ENCODE measurements at regions not wholly inside any gene's neighbourhood (a gene's known extent, or its start where the extent isn't known, plus 50 kb on each side); places are given as distances from the start of the nearest gene placed in this dataset.

- no peak for DNase-seq (ENCODE audit: low read depth in 2 of 2)
These were observed 269.6 kb upstream of the PLXNA2 start for GRCh38 chr1:208513799-208514198.

GRCh38 chr1:208515129-208515528 lies 270.9 kb upstream of the PLXNA2 start:
- DNase-seq (ENCODE audit: low read depth in 2 of 2): no peak

- DNase-seq (ENCODE audit: low read depth in 2 of 2): no peak
These were observed 272.6 kb upstream of the PLXNA2 start for GRCh38 chr1:208516780-208517179.

- no peak for DNase-seq (ENCODE audit: low read depth in 2 of 2)
These were observed 276.4 kb upstream of the PLXNA2 start for GRCh38 chr1:208520438-208521099.

- DNase-seq (ENCODE audit: low read depth in 2 of 2): no peak
These were observed 277.4 kb upstream of the PLXNA2 start for GRCh38 chr1:208521534-208521933.

GRCh38 chr1:208523007-208523406 lies 278.8 kb upstream of the PLXNA2 start:
- no peak for DNase-seq (ENCODE audit: low read depth in 2 of 2)

GRCh38 chr1:208524376-208524775 lies 280.2 kb upstream of the PLXNA2 start:
- no peak for DNase-seq (ENCODE audit: low read depth in 2 of 2)

- DNase-seq (ENCODE audit: low read depth in 2 of 2): no peak
These were observed 280.7 kb upstream of the PLXNA2 start for GRCh38 chr1:208524925-208525324.

GRCh38 chr1:208525417-208525816 lies 281.2 kb upstream of the PLXNA2 start:
- no peak for DNase-seq (ENCODE audit: low read depth in 2 of 2)

GRCh38 chr1:208526613-208527125 lies 282.5 kb upstream of the PLXNA2 start:
- no peak for DNase-seq (ENCODE audit: low read depth in 2 of 2)

- DNase-seq (ENCODE audit: low read depth in 2 of 2): no peak
These were observed 283.0 kb upstream of the PLXNA2 start for GRCh38 chr1:208527156-208527555.

- DNase-seq (ENCODE audit: low read depth in 2 of 2): no peak
These were observed 284.5 kb upstream of the PLXNA2 start for GRCh38 chr1:208528578-208529240.

- no peak for DNase-seq (ENCODE audit: low read depth in 2 of 2)
These were observed 287.0 kb upstream of the PLXNA2 start for GRCh38 chr1:208531003-208531750.

GRCh38 chr1:208533746-208534598 lies 289.8 kb upstream of the PLXNA2 start:
- DNase-seq (ENCODE audit: low read depth in 2 of 2): no peak

- DNase-seq (ENCODE audit: low read depth in 2 of 2): no peak
These were observed 290.4 kb upstream of the PLXNA2 start for GRCh38 chr1:208534599-208534897.

- DNase-seq (ENCODE audit: low read depth in 2 of 2): no peak
These were observed 290.8 kb upstream of the PLXNA2 start for GRCh38 chr1:208534979-208535378.

- no peak for DNase-seq (ENCODE audit: low read depth in 2 of 2)
These were observed 291.3 kb upstream of the PLXNA2 start for GRCh38 chr1:208535511-208535910.

GRCh38 chr1:208536212-208536611 lies 292.0 kb upstream of the PLXNA2 start:
- no peak for DNase-seq (ENCODE audit: low read depth in 2 of 2)

GRCh38 chr1:208537198-208537597 lies 293.0 kb upstream of the PLXNA2 start:
- DNase-seq (ENCODE audit: low read depth in 2 of 2): no peak

- DNase-seq (ENCODE audit: low read depth in 2 of 2): no peak
These were observed 293.9 kb upstream of the PLXNA2 start for GRCh38 chr1:208538078-208538477.

GRCh38 chr1:208538587-208538986 lies 294.4 kb upstream of the PLXNA2 start:
- DNase-seq (ENCODE audit: low read depth in 2 of 2): no peak

- no peak for DNase-seq (ENCODE audit: low read depth in 2 of 2)
These were observed 296.5 kb upstream of the PLXNA2 start for GRCh38 chr1:208540724-208541123.
